ENCODE measurements at regions not wholly inside any gene's neighbourhood (a gene's known extent, or its start where the extent isn't known, plus 50 kb on each side); places are given as distances from the start of the nearest gene placed in this dataset.
"Not testable (repeated sequence)": the region's sequence is repeated elsewhere in the genome, so short reads cannot be mapped to it uniquely, and the experiment has no call there.

- no peak for DNase-seq (ENCODE audit: low spot score)
Measured at GRCh38 chr4:19227701-19228100, 1024.0 kb upstream of the SLIT2 start.

GRCh38 chr4:19224820-19225219, 1026.9 kb upstream of the SLIT2 start:
- DNase-seq (ENCODE audit: low spot score): peak; percentile 46

GRCh38 chr4:19216476-19216875, 1035.2 kb upstream of the SLIT2 start:
- no peak for DNase-seq (ENCODE audit: low spot score)

- DNase-seq (ENCODE audit: low spot score): no peak
Measured at GRCh38 chr4:19214591-19215186, 1037.0 kb upstream of the SLIT2 start.

GRCh38 chr4:19213388-19213787, 1038.3 kb upstream of the SLIT2 start:
- no peak for DNase-seq (ENCODE audit: low spot score)

- no peak for DNase-seq (ENCODE audit: low spot score)
Measured at GRCh38 chr4:19205853-19206252, 1045.9 kb upstream of the SLIT2 start.

- DNase-seq (ENCODE audit: low spot score): not testable (repeated sequence)
Measured at GRCh38 chr4:19197838-19198237, 1053.9 kb upstream of the SLIT2 start.

GRCh38 chr4:19195696-19196095, 1056.0 kb upstream of the SLIT2 start:
- DNase-seq (ENCODE audit: low spot score): no peak

GRCh38 chr4:19194672-19195071, 1057.0 kb upstream of the SLIT2 start:
- DNase-seq (ENCODE audit: low spot score): no peak

- DNase-seq (ENCODE audit: low spot score): no peak
Measured at GRCh38 chr4:19193274-19193981, 1058.3 kb upstream of the SLIT2 start.

GRCh38 chr4:19191979-19192650, 1059.6 kb upstream of the SLIT2 start:
- no peak for DNase-seq (ENCODE audit: low spot score)

- no peak for DNase-seq (ENCODE audit: low spot score)
Measured at GRCh38 chr4:19187691-19188090, 1064.0 kb upstream of the SLIT2 start.

- no peak for DNase-seq (ENCODE audit: low spot score)
Measured at GRCh38 chr4:19187096-19187495, 1064.6 kb upstream of the SLIT2 start.

- not testable (repeated sequence) for DNase-seq (ENCODE audit: low spot score)
Measured at GRCh38 chr4:19181631-19182030, 1070.1 kb upstream of the SLIT2 start.

GRCh38 chr4:19178835-19179234, 1072.9 kb upstream of the SLIT2 start:
- DNase-seq (ENCODE audit: low spot score): no peak

GRCh38 chr4:19177616-19178015, 1074.1 kb upstream of the SLIT2 start:
- no peak for DNase-seq (ENCODE audit: low spot score)

GRCh38 chr4:19171832-19172231, 1079.9 kb upstream of the SLIT2 start:
- DNase-seq (ENCODE audit: low spot score): no peak

GRCh38 chr4:19167311-19167710, 1084.4 kb upstream of the SLIT2 start:
- DNase-seq (ENCODE audit: low spot score): no peak

GRCh38 chr4:19164334-19164733, 1087.4 kb upstream of the SLIT2 start:
- no peak for DNase-seq (ENCODE audit: low spot score)

- DNase-seq (ENCODE audit: low spot score): no peak
Measured at GRCh38 chr4:19159874-19160273, 1091.8 kb upstream of the SLIT2 start.

GRCh38 chr4:19158107-19158809, 1093.4 kb upstream of the SLIT2 start:
- no peak for DNase-seq (ENCODE audit: low spot score)

GRCh38 chr4:19156786-19157185, 1094.9 kb upstream of the SLIT2 start:
- no peak for DNase-seq (ENCODE audit: low spot score)

- DNase-seq (ENCODE audit: low spot score): no peak
Measured at GRCh38 chr4:19155568-19155967, 1096.1 kb upstream of the SLIT2 start.
